Left ventricle myocardium inferior (tissue), 1 donor: ENCODE measurements at regions not wholly inside any gene's neighbourhood (a gene's known extent, or its start where the extent isn't known, plus 50 kb on each side); places are given as distances from the start of the nearest gene placed in this dataset.

Experiments
- DNase-seq: peaks from one replicate; pipeline ENCODE4 v3.0.0-alpha.2; 2020
- H3K27ac ChIP-seq: fragments of 200-600 bp; replicated peaks from 2 replicates; pipeline ENCODE4 v1.8.0; 2021
- H3K27me3 ChIP-seq: fragments of 200-600 bp; 2 replicates; pipeline ENCODE4 v1.8.0; 2021; ENCODE audit warnings: low read depth
- H3K36me3 ChIP-seq: fragments of 200-600 bp; 2 replicates; pipeline ENCODE4 v1.8.0; 2021
- H3K4me1 ChIP-seq: fragments of 200-600 bp; 2 replicates; pipeline ENCODE4 v1.8.0; 2021
- H3K4me3 ChIP-seq: fragments of 200-600 bp; 2 replicates; pipeline ENCODE4 v1.8.0; 2021; ENCODE audit warnings: mild to moderate bottlenecking, moderate library complexity
- H3K9me3 ChIP-seq: fragments of 200-600 bp; replicated peaks from 2 replicates; pipeline ENCODE4 v1.8.0; 2021
- CTCF ChIP-seq: fragments of 200-600 bp; IDR thresholded peaks from 2 replicates; pipeline ENCODE4 v1.8.0; 2021; ENCODE audit warnings: antibody characterized with exemption, mild to moderate bottlenecking, borderline replicate concordance
- intact Hi-C: fragments of 100-400 bp; cut with micrococcal nuclease; formaldehyde crosslinking; loops from one replicate; pipeline ENCODE4 v1.11.0; 2022
- donor health status: DM: no; HTN: yes; CAD: no; lungs with severe emphysema.

- H3K27ac ChIP-seq, result no peak overlapping the region
- peaks cover 3% of the 10 kb centered on the region for H3K9me3 ChIP-seq
- H3K36me3 ChIP-seq, result no peaks in the 10 kb centered on the region
- no peaks in the 10 kb centered on the region for H3K4me1 ChIP-seq
- no peak for TF ChIP-seq CTCF
- DNase-seq, result no peak
- H3K27me3 ChIP-seq, result no peaks in the 10 kb centered on the region
- no peak overlapping the region for H3K4me3 ChIP-seq
- intact Hi-C loops, result no loop called here
Observed at GRCh38 chr6:97865612-97866011, 582.6 kb upstream of the MMS22L start.

GRCh38 chr6:97866616-97867015 lies 583.6 kb upstream of the MMS22L start:
- Histone ChIP-seq H3K27me3 (no peaks in the 10 kb centered on the region), H3K27ac (no peak overlapping the region), H3K9me3 (peaks cover 3% of the 10 kb centered on the region), H3K4me3 (no peak overlapping the region), H3K36me3 (no peaks in the 10 kb centered on the region), H3K4me1 (no peaks in the 10 kb centered on the region)
- no peak for TF ChIP-seq CTCF
- intact Hi-C loops, result no loop called here
- no peak for DNase-seq

- no peak for TF ChIP-seq CTCF
- intact Hi-C loops, result no loop called here
Observed at GRCh38 chr6:97867177-97867576, 584.2 kb upstream of the MMS22L start.

DNA sequence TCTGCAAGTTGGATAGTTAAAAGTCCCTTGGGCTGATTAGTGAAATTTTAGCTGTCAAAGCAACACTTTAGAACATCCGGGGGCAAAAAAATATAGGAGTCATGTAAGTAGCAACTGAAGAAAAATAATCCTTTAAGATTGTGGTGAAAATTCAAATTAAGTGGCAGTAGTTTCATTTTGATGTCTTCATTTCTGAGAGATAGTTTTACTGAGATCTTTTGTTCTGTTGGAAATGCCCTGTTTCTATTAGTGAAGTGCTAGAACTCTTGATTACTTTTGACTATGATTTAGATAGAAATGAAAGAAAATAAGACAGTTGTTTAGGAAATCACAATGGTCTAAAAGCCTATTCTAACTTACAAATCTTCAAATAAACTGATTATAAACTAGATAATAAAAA lies 587.3 kb upstream of the MMS22L start:
- H3K9me3 ChIP-seq, result peaks cover 3% of the 10 kb centered on the region
- no peak overlapping the region for H3K27ac ChIP-seq
- H3K4me1 ChIP-seq, result no peaks in the 10 kb centered on the region
- intact Hi-C loops, result no loop called here
- DNase-seq, result no peak
- no peak overlapping the region for H3K4me3 ChIP-seq
- no peak for TF ChIP-seq CTCF
- H3K36me3 ChIP-seq, result no peaks in the 10 kb centered on the region
- H3K27me3 ChIP-seq, result no peaks in the 10 kb centered on the region

More at GRCh38 chr6:97867177-97867576, 584.2 kb upstream of the MMS22L start:
- Histone ChIP-seq H3K4me3 (no peak overlapping the region), H3K27ac (no peak overlapping the region), H3K9me3 (peaks cover 3% of the 10 kb centered on the region), H3K4me1 (no peaks in the 10 kb centered on the region), H3K36me3 (no peaks in the 10 kb centered on the region), H3K27me3 (no peaks in the 10 kb centered on the region)
- no peak for DNase-seq

DNA sequence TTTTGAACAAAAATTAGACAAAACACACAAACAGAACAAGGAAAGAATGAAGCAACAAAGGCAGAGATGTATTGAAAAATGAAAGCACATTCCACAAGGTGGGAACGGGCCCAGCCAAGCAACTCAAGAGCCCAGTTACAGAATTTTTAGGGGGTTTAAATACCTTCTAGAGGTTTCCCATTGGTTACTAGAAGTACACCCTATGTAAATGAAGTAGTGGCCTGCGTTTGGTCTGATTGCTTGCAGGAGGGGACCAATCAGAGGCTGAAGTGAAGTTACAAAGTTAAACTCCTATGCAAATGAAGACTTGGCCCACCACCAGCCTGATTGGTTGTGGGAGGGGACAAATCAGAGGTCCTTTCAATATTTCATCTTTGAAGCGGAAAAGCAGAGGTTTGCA lies 593.7 kb upstream of the MMS22L start:
- H3K27me3 ChIP-seq, result no peaks in the 10 kb centered on the region
- H3K36me3 ChIP-seq, result no peaks in the 10 kb centered on the region
- no peaks in the 10 kb centered on the region for H3K9me3 ChIP-seq
- no peak overlapping the region for H3K27ac ChIP-seq
- H3K4me3 ChIP-seq, result no peak overlapping the region
- no peak for DNase-seq
- no peaks in the 10 kb centered on the region for H3K4me1 ChIP-seq
- no peak for TF ChIP-seq CTCF
- intact Hi-C loops, result no loop called here

- Histone ChIP-seq H3K9me3 (no peaks in the 10 kb centered on the region), H3K36me3 (no peaks in the 10 kb centered on the region), H3K4me3 (no peak overlapping the region), H3K27me3 (no peaks in the 10 kb centered on the region), H3K27ac (no peak overlapping the region), H3K4me1 (no peaks in the 10 kb centered on the region)
- no peak for DNase-seq
- TF ChIP-seq CTCF, result no peak
- intact Hi-C loops, result no loop called here
Observed at GRCh38 chr6:97882755-97883154, 599.7 kb upstream of the MMS22L start.
